ENCODE measurements at regions not wholly inside any gene's neighbourhood (a gene's known extent, or its start where the extent isn't known, plus 50 kb on each side); places are given as distances from the start of the nearest gene placed in this dataset.
"Not testable (repeated sequence)": the region's sequence is repeated elsewhere in the genome, so short reads cannot be mapped to it uniquely, and the experiment has no call there.

GRCh38 chr21:28025111-28025510, 967.6 kb downstream of the LTN1 start:
- TF ChIP-seq CTCF (IDR thresholded peaks at IDR 0.05) = no peak
- TF ChIP-seq POLR2A (IDR thresholded peaks at IDR 0.05) = no peak
- H3K27ac ChIP-seq = no peak overlapping the region

DNA sequence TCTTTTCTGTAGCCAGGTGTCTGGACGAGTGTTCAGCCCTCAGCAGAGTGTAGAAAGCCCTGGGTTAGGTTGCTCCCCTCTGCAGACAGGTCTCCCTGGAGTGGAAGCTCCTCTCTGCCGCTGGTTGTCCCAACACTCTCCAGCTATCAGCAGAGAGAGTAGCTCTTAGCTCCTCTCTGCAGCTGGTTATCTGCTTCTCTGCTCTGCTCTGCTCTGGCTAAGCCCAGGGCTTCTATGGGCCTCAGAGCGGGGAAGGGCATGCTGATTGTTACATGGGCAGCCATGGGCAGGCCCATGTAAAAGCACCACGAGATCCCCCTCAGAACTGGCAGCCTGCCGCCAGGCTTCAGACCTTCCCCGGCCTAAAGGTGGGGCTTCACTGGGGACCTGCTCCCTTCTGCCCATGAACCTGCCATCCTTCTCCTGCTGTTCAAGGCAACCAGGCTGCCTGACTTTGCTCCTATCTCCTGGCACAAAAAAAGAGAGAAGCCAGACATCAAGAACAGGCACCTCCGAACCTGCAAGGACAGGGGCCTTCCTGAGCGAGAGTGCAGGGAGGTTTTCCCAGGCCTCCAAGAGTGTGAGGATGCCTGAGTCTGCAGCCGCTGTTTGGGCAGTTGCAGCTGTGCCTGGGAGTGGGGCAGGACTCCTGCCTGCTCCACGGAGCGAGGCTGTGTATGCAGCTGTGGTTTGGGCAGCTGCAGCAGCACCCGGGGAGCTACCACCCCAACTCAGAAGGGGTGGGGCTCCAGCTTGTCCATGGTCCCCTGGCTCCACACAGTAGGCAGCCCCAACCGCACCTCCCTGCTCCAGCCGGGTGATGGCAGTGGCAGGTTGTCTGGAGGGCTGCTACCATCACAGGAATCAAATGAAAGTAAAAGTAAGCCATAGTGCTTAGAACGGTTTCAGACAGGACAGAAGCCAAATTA, 973.7 kb downstream of the LTN1 start:
- Histone ChIP-seq H3K27ac (no peak overlapping the region), H3K4me1 (no peaks in the 10 kb centered on the region), H3K27me3 (no peaks in the 10 kb centered on the region), H3K36me3 (no peaks in the 10 kb centered on the region), H3K4me3 (no peak overlapping the region), H3K9me3 (no peaks in the 10 kb centered on the region)
- TF ChIP-seq CTCF (IDR thresholded peaks at IDR 0.05) = no peak
- no peak for TF ChIP-seq POLR2A (IDR thresholded peaks at IDR 0.05)
- no peak for DNase-seq

More at GRCh38 chr21:28025111-28025510, 967.6 kb downstream of the LTN1 start:
- Histone ChIP-seq H3K4me1 (no peaks in the 10 kb centered on the region), H3K27me3 (no peaks in the 10 kb centered on the region), H3K4me3 (no peak overlapping the region), H3K36me3 (no peaks in the 10 kb centered on the region), H3K9me3 (peaks cover 0 to under 1% (median 0%) of the 10 kb centered on the region in 4 donors)
- DNase-seq = no peak

DNA sequence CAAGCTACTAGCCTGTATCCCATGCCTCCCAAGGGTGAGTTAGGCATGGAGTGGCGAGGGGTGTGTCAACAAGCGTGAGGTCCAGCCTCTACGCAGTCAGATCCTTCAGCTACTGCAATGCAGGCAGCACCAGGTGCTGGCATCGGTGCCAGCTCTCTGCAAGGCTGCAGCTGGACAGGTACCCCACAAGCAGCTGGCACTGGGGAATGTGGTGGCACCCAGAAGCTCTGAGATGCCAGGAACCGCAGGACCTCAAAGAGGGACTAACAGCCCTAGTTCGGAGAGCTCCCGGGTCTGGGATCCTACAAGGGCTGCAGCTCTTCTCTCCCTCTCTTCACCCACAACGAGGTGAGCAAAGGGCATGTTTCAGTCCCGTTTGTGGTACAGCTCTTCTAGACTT, 974.5 kb downstream of the LTN1 start:
- H3K4me1 ChIP-seq = no peaks in the 10 kb centered on the region

GRCh38 chr21:28016571-28016970, 976.1 kb downstream of the LTN1 start:
- DNase-seq = no peak
- Histone ChIP-seq H3K36me3 (no peaks in the 10 kb centered on the region), H3K9me3 (no peaks in the 10 kb centered on the region), H3K27ac (no peak overlapping the region), H3K27me3 (no peaks in the 10 kb centered on the region), H3K4me3 (no peak overlapping the region), H3K4me1 (no peaks in the 10 kb centered on the region)
- TF ChIP-seq POLR2A (IDR thresholded peaks at IDR 0.05) = no peak
- TF ChIP-seq CTCF (IDR thresholded peaks at IDR 0.05) = no peak

More for the DNA sequence above, 974.5 kb downstream of the LTN1 start:
- Histone ChIP-seq H3K4me3 (no peak overlapping the region), H3K36me3 (no peaks in the 10 kb centered on the region), H3K9me3 (no peaks in the 10 kb centered on the region), H3K27me3 (no peaks in the 10 kb centered on the region), H3K27ac (no peak overlapping the region)
- TF ChIP-seq CTCF (IDR thresholded peaks at IDR 0.05) (no peak), POLR2A (IDR thresholded peaks at IDR 0.05) (no peak)
- no peak for DNase-seq

- H3K27me3 ChIP-seq, H3K36me3 ChIP-seq, H3K9me3 ChIP-seq, H3K27ac ChIP-seq, H3K4me1 ChIP-seq, DNase-seq, H3K4me3 ChIP-seq: not testable (repeated sequence)
Measured at GRCh38 chr21:28013123-28013522, 979.6 kb downstream of the LTN1 start.

- H3K27me3 ChIP-seq, DNase-seq, H3K9me3 ChIP-seq, H3K36me3 ChIP-seq, H3K4me3 ChIP-seq, H3K4me1 ChIP-seq, H3K27ac ChIP-seq: not testable (repeated sequence)
Measured at GRCh38 chr21:28011970-28012369, 980.7 kb downstream of the LTN1 start.

- not testable (repeated sequence) for H3K36me3 ChIP-seq, H3K27ac ChIP-seq, DNase-seq, H3K4me3 ChIP-seq, H3K9me3 ChIP-seq, H3K27me3 ChIP-seq, H3K4me1 ChIP-seq
Measured at GRCh38 chr21:28008245-28008644, 984.4 kb downstream of the LTN1 start.

DNA sequence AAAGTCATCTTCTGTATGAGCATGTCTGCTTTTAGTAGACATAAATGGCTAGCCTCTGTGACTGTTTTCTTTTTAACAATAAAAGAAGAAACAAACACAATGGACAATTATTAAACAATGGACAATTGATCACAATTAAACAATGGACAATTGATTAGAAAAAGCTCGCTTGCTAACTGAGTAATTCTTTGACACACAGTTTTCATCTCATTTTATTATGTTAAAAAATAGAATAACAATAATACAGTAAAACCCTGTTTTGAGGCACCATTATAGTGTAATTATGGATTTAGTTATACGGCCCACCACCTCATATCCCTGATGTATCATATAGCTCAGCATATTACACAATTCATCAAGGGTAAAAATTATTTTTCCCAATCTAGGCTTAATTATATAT, 989.0 kb downstream of the LTN1 start:
- H3K27me3 ChIP-seq, H3K36me3 ChIP-seq, H3K4me3 ChIP-seq, H3K4me1 ChIP-seq, H3K27ac ChIP-seq, H3K9me3 ChIP-seq, DNase-seq: not testable (repeated sequence)

GRCh38 chr21:27996906-27997305, 995.8 kb downstream of the LTN1 start:
- H3K27ac ChIP-seq, H3K27me3 ChIP-seq, H3K36me3 ChIP-seq, H3K9me3 ChIP-seq, H3K4me3 ChIP-seq, DNase-seq, H3K4me1 ChIP-seq: not testable (repeated sequence)

GRCh38 chr21:27984663-27985325, 1007.9 kb downstream of the LTN1 start:
- not testable (repeated sequence) for H3K36me3 ChIP-seq, H3K4me3 ChIP-seq, H3K27ac ChIP-seq, H3K27me3 ChIP-seq, H3K4me1 ChIP-seq, DNase-seq, H3K9me3 ChIP-seq
